Astrocyte (in vitro differentiated cells and primary cell): ENCODE measurements at regions not wholly inside any gene's neighbourhood (a gene's known extent, or its start where the extent isn't known, plus 50 kb on each side); places are given as distances from the start of the nearest gene placed in this dataset.

Experiments
- DNase-seq: peaks from one replicate; pipeline ENCODE4 v3.0.0-alpha.2; 2010; ENCODE audit warnings: low read depth
- FAIRE-seq: peaks from 2 replicates; lab custom pipeline; 2011; peaks lifted over from hg19 to GRCh38; lab: Jason Lieb, UNC
- H2AFZ ChIP-seq: 2 replicates; pipeline ENCODE4 v1.6.0; 2012; ENCODE audit warnings: low read depth, low read length, inconsistent platforms
- H3K27ac ChIP-seq: 2 replicates; pipeline ENCODE4 v1.5.1; 2011; ENCODE audit warnings: low read depth, low read length, inconsistent platforms
- H3K27me3 ChIP-seq: 2 replicates; pipeline ENCODE4 v1.6.0; 2011; ENCODE audit warnings: low read length, inconsistent platforms; ENCODE audit not compliant: insufficient read depth
- H3K36me3 ChIP-seq: 2 replicates; pipeline ENCODE4 v1.5.1; 2011; ENCODE audit warnings: low read length, inconsistent platforms; ENCODE audit not compliant: insufficient read depth
- H3K4me1 ChIP-seq: 2 replicates; pipeline ENCODE4 v1.5.1; 2011; ENCODE audit warnings: low read length, inconsistent platforms; ENCODE audit not compliant: insufficient read depth
- H3K4me2 ChIP-seq: 2 replicates; pipeline ENCODE4 v1.6.0; 2012; ENCODE audit warnings: low read length, inconsistent platforms
- H3K4me3 ChIP-seq: 2 replicates; pipeline ENCODE4 v1.5.1; 2011; ENCODE audit warnings: low read depth, mild to moderate bottlenecking, low read length, inconsistent platforms; ENCODE audit not compliant: insufficient read depth
- H3K79me2 ChIP-seq: 2 replicates; pipeline ENCODE4 v1.6.0; 2012; ENCODE audit warnings: mild to moderate bottlenecking, low read length, inconsistent platforms; ENCODE audit not compliant: insufficient read depth
- H3K9ac ChIP-seq: 2 replicates; pipeline ENCODE4 v1.6.0; 2012; ENCODE audit warnings: mild to moderate bottlenecking, low read length, inconsistent platforms
- H3K9me3 ChIP-seq: 2 replicates; pipeline ENCODE4 v1.5.1; 2012; ENCODE audit warnings: low read depth, mild to moderate bottlenecking, low read length, inconsistent platforms; ENCODE audit not compliant: insufficient read depth
- H4K20me1 ChIP-seq: 2 replicates; pipeline ENCODE4 v1.6.0; 2012; ENCODE audit warnings: low read length, inconsistent platforms; ENCODE audit not compliant: insufficient read depth
- H3K27ac Mint-ChIP-seq: one replicate; pipeline ENCODE4 v1.8.0; 2021; ENCODE audit warnings: mild to moderate bottlenecking, mixed read lengths; ENCODE audit not compliant: unreplicated experiment
- H3K27me3 Mint-ChIP-seq: one replicate; pipeline ENCODE4 v1.8.0; 2021; ENCODE audit warnings: low read depth, mixed read lengths; ENCODE audit not compliant: unreplicated experiment
- H3K36me3 Mint-ChIP-seq: one replicate; pipeline ENCODE4 v1.8.0; 2021; ENCODE audit warnings: low read depth, mixed read lengths; ENCODE audit not compliant: unreplicated experiment
- H3K4me1 Mint-ChIP-seq: one replicate; pipeline ENCODE4 v1.8.0; 2021; ENCODE audit warnings: low read depth, mixed read lengths; ENCODE audit not compliant: unreplicated experiment
- H3K4me3 Mint-ChIP-seq: one replicate; pipeline ENCODE4 v1.8.0; 2021; ENCODE audit warnings: mild to moderate bottlenecking, moderate library complexity, mixed read lengths; ENCODE audit not compliant: unreplicated experiment
- H3K9me3 Mint-ChIP-seq: one replicate; pipeline ENCODE4 v1.8.0; 2021; ENCODE audit warnings: mild to moderate bottlenecking, mixed read lengths; ENCODE audit not compliant: unreplicated experiment
- EZH2 ChIP-seq: IDR thresholded peaks from 2 replicates; pipeline ENCODE4 v1.6.1; 2012; ENCODE audit warnings: mild to moderate bottlenecking, low read length, inconsistent platforms; ENCODE audit not compliant: insufficient read depth
- TF ChIP-seq, protein P1 (sequence below): IDR thresholded peaks from 2 replicates; pipeline ENCODE4 v1.5.1; 2011; ENCODE audit warnings: low read depth, mild to moderate bottlenecking, inconsistent platforms, low read length, moderate library complexity; ENCODE audit not compliant: insufficient read depth

- Histone ChIP-seq H3K4me2 (no peak overlapping the region), H3K4me1 (no peaks in the 10 kb centered on the region), H4K20me1 (no peaks in the 10 kb centered on the region), H3K9ac (no peak overlapping the region), H3K79me2 (no peaks in the 10 kb centered on the region), H3K27me3 (no peaks in the 10 kb centered on the region), H3K9me3 (no peaks in the 10 kb centered on the region), H3K27ac (no peak overlapping the region), H2AFZ (no peak overlapping the region), H3K4me3 (no peak overlapping the region), H3K36me3 (no peaks in the 10 kb centered on the region)
- Mint-ChIP-seq H3K9me3 (peaks cover 3% of the 10 kb centered on the region), H3K4me3 (no peak overlapping the region), H3K36me3 (no peaks in the 10 kb centered on the region), H3K27me3 (peaks cover 3% of the 10 kb centered on the region), H3K27ac (no peak overlapping the region), H3K4me1 (no peaks in the 10 kb centered on the region)
- FAIRE-seq = no peak
- no peak for TF ChIP-seq EZH2
- TF ChIP-seq, protein P1, sequence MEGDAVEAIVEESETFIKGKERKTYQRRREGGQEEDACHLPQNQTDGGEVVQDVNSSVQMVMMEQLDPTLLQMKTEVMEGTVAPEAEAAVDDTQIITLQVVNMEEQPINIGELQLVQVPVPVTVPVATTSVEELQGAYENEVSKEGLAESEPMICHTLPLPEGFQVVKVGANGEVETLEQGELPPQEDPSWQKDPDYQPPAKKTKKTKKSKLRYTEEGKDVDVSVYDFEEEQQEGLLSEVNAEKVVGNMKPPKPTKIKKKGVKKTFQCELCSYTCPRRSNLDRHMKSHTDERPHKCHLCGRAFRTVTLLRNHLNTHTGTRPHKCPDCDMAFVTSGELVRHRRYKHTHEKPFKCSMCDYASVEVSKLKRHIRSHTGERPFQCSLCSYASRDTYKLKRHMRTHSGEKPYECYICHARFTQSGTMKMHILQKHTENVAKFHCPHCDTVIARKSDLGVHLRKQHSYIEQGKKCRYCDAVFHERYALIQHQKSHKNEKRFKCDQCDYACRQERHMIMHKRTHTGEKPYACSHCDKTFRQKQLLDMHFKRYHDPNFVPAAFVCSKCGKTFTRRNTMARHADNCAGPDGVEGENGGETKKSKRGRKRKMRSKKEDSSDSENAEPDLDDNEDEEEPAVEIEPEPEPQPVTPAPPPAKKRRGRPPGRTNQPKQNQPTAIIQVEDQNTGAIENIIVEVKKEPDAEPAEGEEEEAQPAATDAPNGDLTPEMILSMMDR = no peak
- DNase-seq = no peak
These were observed 72.4 kb downstream of the NHLRC3 start for GRCh38 chr13:39110518-39111097.

- Mint-ChIP-seq H3K9me3 (peaks cover 3% of the 10 kb centered on the region), H3K4me3 (no peak overlapping the region), H3K36me3 (no peaks in the 10 kb centered on the region), H3K27ac (no peak overlapping the region), H3K27me3 (peaks cover 3% of the 10 kb centered on the region), H3K4me1 (no peaks in the 10 kb centered on the region)
- Histone ChIP-seq H3K4me1 (no peaks in the 10 kb centered on the region), H3K79me2 (no peaks in the 10 kb centered on the region), H3K27ac (no peak overlapping the region), H3K4me2 (no peak overlapping the region), H3K27me3 (no peaks in the 10 kb centered on the region), H4K20me1 (no peaks in the 10 kb centered on the region), H3K4me3 (no peak overlapping the region), H3K36me3 (no peaks in the 10 kb centered on the region), H3K9me3 (no peaks in the 10 kb centered on the region), H3K9ac (no peak overlapping the region), H2AFZ (no peak overlapping the region)
- TF ChIP-seq, protein P1 = no peak
- no peak for TF ChIP-seq EZH2
- DNase-seq = no peak
- FAIRE-seq = no peak
These were observed 72.9 kb downstream of the NHLRC3 start for GRCh38 chr13:39111145-39111544.

DNA sequence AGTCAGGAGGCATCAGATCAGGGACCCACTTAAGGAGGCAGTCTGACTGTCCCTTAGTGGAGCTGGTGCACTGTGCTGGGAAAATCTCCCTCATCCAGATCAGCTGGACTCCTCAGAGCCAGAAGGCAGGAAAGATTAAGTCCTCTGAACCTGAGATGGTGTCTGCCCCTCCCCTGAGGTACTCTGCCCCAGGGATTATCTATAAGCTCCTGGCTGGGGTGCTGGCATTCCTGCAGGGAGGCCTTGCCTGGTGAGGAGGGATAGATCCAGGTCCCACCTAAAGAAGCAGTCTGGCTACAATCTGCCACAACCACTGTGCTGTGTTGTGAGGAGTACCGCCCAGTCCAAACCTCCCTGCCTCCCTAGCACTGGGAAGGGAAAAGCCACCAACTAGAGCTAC lies 81.2 kb downstream of the NHLRC3 start:
- H3K27ac Mint-ChIP-seq = no peak overlapping the region
- H3K27me3 Mint-ChIP-seq = no peaks in the 10 kb centered on the region
- Histone ChIP-seq H3K9ac (no peak overlapping the region), H3K4me2 (no peak overlapping the region), H3K79me2 (no peaks in the 10 kb centered on the region), H3K9me3 (no peaks in the 10 kb centered on the region), H2AFZ (no peak overlapping the region), H3K27ac (no peak overlapping the region), H3K36me3 (no peaks in the 10 kb centered on the region), H4K20me1 (no peaks in the 10 kb centered on the region), H3K27me3 (no peaks in the 10 kb centered on the region), H3K4me1 (no peaks in the 10 kb centered on the region), H3K4me3 (no peak overlapping the region)
- DNase-seq (no peak), FAIRE-seq (no peak)
- TF ChIP-seq EZH2 = no peak
- TF ChIP-seq, protein P1 = no peak
- H3K4me1 Mint-ChIP-seq = no peaks in the 10 kb centered on the region
- no peak overlapping the region for H3K4me3 Mint-ChIP-seq
- peaks cover 6% of the 10 kb centered on the region for H3K9me3 Mint-ChIP-seq
- no peaks in the 10 kb centered on the region for H3K36me3 Mint-ChIP-seq
